GM12878 (cell line): ENCODE measurements at regions not wholly inside any gene's neighbourhood (a gene's known extent, or its start where the extent isn't known, plus 50 kb on each side); places are given as distances from the start of the nearest gene placed in this dataset.

Experiments
- ATAC-seq: fragments of 200-7000 bp; cut with Tn5 transposase; 3 replicates; pipeline ENCODE4 v1.9.1; 2020; ENCODE audit warnings: mild to moderate bottlenecking, moderate library complexity
- BruUV-seq: library from RNA; stranded (reverse); fragments of 400-500 nt; replicated peaks from 2 replicates; lab custom pipeline; 2021; lab: Mats Ljungman, UMichigan
- CTCF ChIA-PET: fragments of 300-600 bp; sonication (Branson Sonifier 250); formaldehyde crosslinking; extraction: SDS; loops from one replicate; lab custom pipeline; 2021; ENCODE audit warnings: inconsistent platforms; lab: Yijun Ruan, JAX
- POLR2A ChIA-PET: fragments of 350-600 bp; formaldehyde crosslinking; extraction: SDS; loops from one replicate; lab custom pipeline; 2021; ENCODE audit warnings: inconsistent platforms; lab: Charles Lee
- RAD21 ChIA-PET: fragments of 300-600 bp; sonication (Branson Sonifier 250); formaldehyde crosslinking; loops from one replicate; lab custom pipeline; 2023; ENCODE audit warnings: antibody characterized with exemption; ENCODE audit not compliant: unreplicated experiment; lab: Charles Lee
- SMC1A ChIA-PET: fragments of 300-600 bp; sonication (Branson Sonifier 250); formaldehyde crosslinking; loops from one replicate; lab custom pipeline; 2023; ENCODE audit not compliant: unreplicated experiment, uncharacterized antibody; lab: Charles Lee
- DNase-seq: peaks from one replicate; pipeline ENCODE4 v3.0.0-alpha.2; 2011; ENCODE audit warnings: low read depth, low spot score
- FAIRE-seq: peaks from 3 replicates; lab custom pipeline; 2011; peaks lifted over from hg19 to GRCh38; lab: Jason Lieb, UNC
- H2AFZ ChIP-seq: 2 replicates; pipeline ENCODE4 v1.6.0; 2011; ENCODE audit warnings: low read depth, low read length, control low read depth; ENCODE audit not compliant: control insufficient read depth
- H3K27ac ChIP-seq: 2 replicates; pipeline ENCODE4 v1.5.1; 2011; ENCODE audit warnings: control low read depth; ENCODE audit not compliant: control insufficient read depth, insufficient read depth
- H3K27me3 ChIP-seq, 2 experiments: replicated peaks in 1 of 2; 2 replicates each; pipeline versions ENCODE4 v1.6.0 to v1.6.1; 2011; ENCODE audit warnings: low read length in 1 of 2; ENCODE audit not compliant: control insufficient read depth in 2 of 2, insufficient read depth in 2 of 2
- H3K36me3 ChIP-seq, 2 experiments: 2 replicates each; pipeline ENCODE4 v1.5.1; 2011; ENCODE audit warnings: low read length in 1 of 2; ENCODE audit not compliant: control insufficient read depth in 2 of 2, insufficient read depth in 2 of 2
- H3K4me1 ChIP-seq: 2 replicates; pipeline ENCODE4 v1.6.1; 2011; ENCODE audit warnings: mild to moderate bottlenecking, low read length, moderate library complexity, mixed read lengths; ENCODE audit not compliant: control insufficient read depth, insufficient read depth
- H3K4me2 ChIP-seq: 2 replicates; pipeline ENCODE4 v1.6.0; 2011; ENCODE audit warnings: control low read depth; ENCODE audit not compliant: control insufficient read depth, insufficient read depth
- H3K4me3 ChIP-seq: fragments of 200-600 bp; sonication (generic); 2 replicates; pipeline ENCODE4 v1.5.1; 2016
- H3K79me2 ChIP-seq: 2 replicates; pipeline ENCODE4 v1.6.0; 2011; ENCODE audit warnings: low read length; ENCODE audit not compliant: control insufficient read depth, insufficient read depth
- H3K9ac ChIP-seq: 2 replicates; pipeline ENCODE4 v1.8.0; 2011; ENCODE audit warnings: low read length, control low read depth, mixed read lengths; ENCODE audit not compliant: control insufficient read depth, insufficient read depth
- H3K9me3 ChIP-seq: replicated peaks from 3 replicates; pipeline ENCODE4 v1.5.1; 2011; ENCODE audit warnings: mild to moderate bottlenecking, low read length; ENCODE audit not compliant: control insufficient read depth, insufficient read depth
- H4K20me1 ChIP-seq: 2 replicates; pipeline ENCODE4 v1.6.0; 2011; ENCODE audit not compliant: control insufficient read depth, insufficient read depth
- ASH2L ChIP-seq: fragments of 300-600, 200-600 bp; sonication (generic); IDR thresholded peaks from 2 replicates; pipeline ENCODE4 v1.6.1; 2017; ENCODE audit warnings: low read depth, mild to moderate bottlenecking, borderline replicate concordance
- ATF7 ChIP-seq: fragments of 450-650 bp; IDR thresholded peaks from 2 replicates; pipeline ENCODE4 v1.6.1; 2016; ENCODE audit warnings: low read depth, mild to moderate bottlenecking
- CEBPB ChIP-seq, 2 experiments: fragments of 150-350 bp in 1 of 2; IDR thresholded peaks; 2 replicates each; pipeline ENCODE4 v1.6.1; 2012 to 2014; ENCODE audit warnings: low read depth in 2 of 2, low read length in 2 of 2, borderline replicate concordance in 1 of 2, inconsistent platforms in 1 of 2
- E2F4 ChIP-seq: IDR thresholded peaks from 2 replicates; pipeline ENCODE4 v1.6.1; 2012; ENCODE audit warnings: low read depth, low read length, improper control_type of control experiment
- E4F1 ChIP-seq: fragments of 450-650 bp; IDR thresholded peaks from 2 replicates; pipeline ENCODE4 v1.6.1; 2018; ENCODE audit warnings: borderline replicate concordance, mild to moderate bottlenecking; ENCODE audit not compliant: partially characterized antibody
- GABPA ChIP-seq: IDR thresholded peaks from 2 replicates; pipeline ENCODE4 v1.6.1; 2014; ENCODE audit warnings: antibody characterized with exemption, low read depth, mild to moderate bottlenecking, inconsistent platforms
- KDM1A ChIP-seq: fragments of 200-600 bp; sonication (generic); IDR thresholded peaks from 2 replicates; pipeline ENCODE4 v1.6.1; 2016; ENCODE audit warnings: borderline replicate concordance
- MYC ChIP-seq: IDR thresholded peaks from 2 replicates; pipeline ENCODE4 v1.6.1; 2011; ENCODE audit warnings: mild to moderate bottlenecking, low read length, moderate library complexity, inconsistent platforms; ENCODE audit not compliant: insufficient read depth, insufficient replicate concordance, insufficient read length, severe bottlenecking
- NFXL1 ChIP-seq: fragments of 450-650 bp; IDR thresholded peaks from 2 replicates; pipeline ENCODE4 v1.6.1; 2017; ENCODE audit warnings: antibody characterized with exemption, mild to moderate bottlenecking, borderline replicate concordance
- POLR2A ChIP-seq: IDR thresholded peaks from 2 replicates; pipeline ENCODE4 v1.6.1; 2011; ENCODE audit warnings: low read depth, mild to moderate bottlenecking, low read length
- SMARCA5 ChIP-seq: fragments of 450-650 bp; IDR thresholded peaks from 2 replicates; pipeline ENCODE4 v1.6.1; 2017; ENCODE audit warnings: mild to moderate bottlenecking
- SUZ12 ChIP-seq: fragments of 200-600 bp; sonication (generic); IDR thresholded peaks from one replicate; pipeline ENCODE4 v1.6.1; 2018; ENCODE audit warnings: antibody characterized with exemption, mild to moderate bottlenecking; ENCODE audit not compliant: unreplicated experiment
- TCF7 ChIP-seq: IDR thresholded peaks from 2 replicates; pipeline ENCODE4 v1.6.1; 2014; ENCODE audit warnings: antibody characterized with exemption, borderline replicate concordance
- USF2 ChIP-seq: IDR thresholded peaks from 2 replicates; pipeline ENCODE4 v1.6.1; 2011; ENCODE audit warnings: low read depth, low read length, improper control_type of control experiment, borderline replicate concordance
- ZBTB33 ChIP-seq: fragments of 450-650 bp; IDR thresholded peaks from 2 replicates; pipeline ENCODE4 v1.6.1; 2017; ENCODE audit warnings: mild to moderate bottlenecking
- ZNF217 ChIP-seq: fragments of 450-650 bp; IDR thresholded peaks from 2 replicates; pipeline ENCODE4 v1.6.1; 2017; ENCODE audit warnings: antibody characterized with exemption, mild to moderate bottlenecking
- WGBS: methylation state at CpG from one replicate; pipeline ENCODE4 v1.1.6; 2016; ENCODE audit warnings: low lambda C conversion rate; ENCODE audit not compliant: insufficient replicate concordance, insufficient coverage; ENCODE audit errors: missing lambda C conversion rate; 5-methylcytosine and 5-hydroxymethylcytosine counted together
- in situ Hi-C: fragments of 300-500 bp; cut with MboI; formaldehyde crosslinking; loops from 9 replicates; pipeline ENCODE4 v1.14.3; 2018; ENCODE audit warnings: mixed read lengths
- intact Hi-C: fragments of 100-400 bp; cut with micrococcal nuclease; formaldehyde crosslinking; loops from one replicate; pipeline ENCODE4 v1.14.2; 2022; ENCODE audit not compliant: unreplicated experiment

GRCh38 chr13:103370790-103371189 lies 304.6 kb upstream of the SLC10A2 start (continued):
- TF ChIP-seq E4F1 (no peak), MYC (no peak), GABPA (no peak), TCF7 (no peak), SMARCA5 (no peak), ATF7 (no peak)

GRCh38 chr13:103358255-103358932 lies 292.2 kb upstream of the SLC10A2 start:
- no peaks in the 10 kb centered on the region for H4K20me1 ChIP-seq
- WGBS = 14% methylated on average over 6 of the region's 6 CpGs
- no peaks in the 10 kb centered on the region for H3K4me1 ChIP-seq
- ChIA-PET RAD21 (no interaction called here), SMC1A (interaction anchor here (0.6 to 0.9 kb wide), 2 partner anchors 122 to 169 kb away, joined by 3 read pairs; no protein-coding TSS in a partner anchor), POLR2A (no interaction called here), CTCF (interaction anchor here (0.8 to 1.2 kb wide), 2 partner anchors 10 to 443 kb away, joined by 3 to 4 read pairs; no protein-coding TSS in a partner anchor)
- no peaks in the 10 kb centered on the region for H3K9me3 ChIP-seq
- BruUV-seq = no TSS peak
- no peak for DNase-seq
- no peak overlapping the region for H3K4me3 ChIP-seq
- intact Hi-C loops = no loop called here
- H3K9ac ChIP-seq = no peak overlapping the region
- no peaks in the 10 kb centered on the region for H3K27me3 ChIP-seq
- H3K36me3 ChIP-seq = no peaks in the 10 kb centered on the region
- no peaks in the 10 kb centered on the region for H3K79me2 ChIP-seq
- in situ Hi-C loops = no loop called here
- no peak for ATAC-seq
- FAIRE-seq = no peak
- no peak overlapping the region for H2AFZ ChIP-seq
- H3K27ac ChIP-seq = no peak overlapping the region
- no peak overlapping the region for H3K4me2 ChIP-seq
- no peak for TF ChIP-seq SUZ12
- no peak for TF ChIP-seq POLR2A
- TF ChIP-seq KDM1A = no peak
- TF ChIP-seq E2F4 = no peak
- no peak for TF ChIP-seq ZBTB33
- TF ChIP-seq ASH2L = no peak
- TF ChIP-seq CEBPB (IDR thresholded peaks at IDR 0.05; ENCODE audit: borderline replicate concordance in 1 of 2, low read depth in 2 of 2, low read length in 2 of 2) = no peak
- TF ChIP-seq GABPA = no peak
- TF ChIP-seq NFXL1 = no peak
- no peak for TF ChIP-seq USF2
- no peak for TF ChIP-seq ZNF217
